Trophoblast cell (in vitro differentiated cells and primary cell): ENCODE measurements at regions not wholly inside any gene's neighbourhood (a gene's known extent, or its start where the extent isn't known, plus 50 kb on each side); places are given as distances from the start of the nearest gene placed in this dataset.

Experiments
- DNase-seq, 2 donors: peaks; one replicate each; pipeline ENCODE4 v3.0.0-alpha.2; 2016
- H2AFZ ChIP-seq: 2 replicates; pipeline ENCODE4 v1.6.1; 2013; ENCODE audit warnings: low read length, moderate library complexity, mild to moderate bottlenecking; ENCODE audit not compliant: insufficient read depth, poor library complexity
- H2AK5ac ChIP-seq: 2 replicates; pipeline ENCODE4 v1.6.1; 2013; ENCODE audit warnings: mild to moderate bottlenecking, low read length
- H2BK120ac ChIP-seq: 2 replicates; pipeline ENCODE4 v1.6.1; 2013; ENCODE audit warnings: low read length, mild to moderate bottlenecking, moderate library complexity; ENCODE audit not compliant: insufficient read depth, poor library complexity
- H2BK12ac ChIP-seq: 2 replicates; pipeline ENCODE4 v1.6.1; 2013; ENCODE audit warnings: mild to moderate bottlenecking, low read length, moderate library complexity
- H2BK5ac ChIP-seq: 2 replicates; pipeline ENCODE4 v1.6.1; 2013; ENCODE audit warnings: low read length, low read depth, moderate library complexity, mild to moderate bottlenecking; ENCODE audit not compliant: poor library complexity
- H3K14ac ChIP-seq: 2 replicates; pipeline ENCODE4 v1.6.1; 2013; ENCODE audit warnings: mild to moderate bottlenecking, low read length
- H3K18ac ChIP-seq: 2 replicates; pipeline ENCODE4 v1.6.1; 2013; ENCODE audit warnings: mild to moderate bottlenecking, low read length
- H3K23ac ChIP-seq: 2 replicates; pipeline ENCODE4 v1.6.1; 2013; ENCODE audit warnings: low read length
- H3K27ac ChIP-seq: 2 replicates; pipeline ENCODE4 v1.5.1; 2013; ENCODE audit warnings: low read depth, mild to moderate bottlenecking, inconsistent platforms, low read length, moderate library complexity
- H3K27me3 ChIP-seq: 2 replicates; pipeline ENCODE4 v1.6.1; 2013; ENCODE audit warnings: inconsistent platforms, mild to moderate bottlenecking, low read length, moderate library complexity; ENCODE audit not compliant: insufficient read depth
- H3K36me3 ChIP-seq, 2 experiments: 1 replicate in 1 of 2; 2 replicates in 1 of 2; pipeline ENCODE4 v1.6.1; 2013; ENCODE audit warnings: low read length in 2 of 2, mild to moderate bottlenecking in 2 of 2, moderate library complexity in 1 of 2; ENCODE audit not compliant: insufficient read depth in 2 of 2, control insufficient read depth in 1 of 2
- H3K4ac ChIP-seq: 2 replicates; pipeline ENCODE4 v1.6.1; 2013; ENCODE audit warnings: low read depth, mild to moderate bottlenecking, low read length, moderate library complexity
- H3K4me1 ChIP-seq, 2 experiments: 1 replicate in 1 of 2; 2 replicates in 1 of 2; pipeline ENCODE4 v1.6.1; 2013; ENCODE audit warnings: low read length in 2 of 2, mild to moderate bottlenecking in 2 of 2, moderate library complexity in 1 of 2; ENCODE audit not compliant: insufficient read depth in 2 of 2, control insufficient read depth in 1 of 2
- H3K4me2 ChIP-seq: 2 replicates; pipeline ENCODE4 v1.6.1; 2013; ENCODE audit warnings: inconsistent platforms, mild to moderate bottlenecking, low read length, moderate library complexity
- H3K4me3 ChIP-seq: 2 replicates; pipeline ENCODE4 v1.5.1; 2013; ENCODE audit warnings: mild to moderate bottlenecking, low read depth, low read length, inconsistent platforms
- H3K79me1 ChIP-seq: one replicate; pipeline ENCODE4 v1.6.1; 2013; ENCODE audit warnings: low read length
- H3K79me2 ChIP-seq: 2 replicates; pipeline ENCODE4 v1.6.1; 2013; ENCODE audit warnings: low read length, mild to moderate bottlenecking; ENCODE audit not compliant: control insufficient read depth, insufficient read depth, poor library complexity
- H3K9ac ChIP-seq: 2 replicates; pipeline ENCODE4 v1.6.1; 2013; ENCODE audit warnings: mild to moderate bottlenecking, low read length
- H3K9me3 ChIP-seq: 2 replicates; pipeline ENCODE4 v1.6.1; 2013; ENCODE audit warnings: low read depth, mild to moderate bottlenecking, control low read depth, inconsistent platforms, low read length; ENCODE audit not compliant: insufficient read depth
- H4K12ac ChIP-seq: 2 replicates; pipeline ENCODE4 v1.6.1; 2013; ENCODE audit warnings: low read depth, mild to moderate bottlenecking, low read length, moderate library complexity
- H4K8ac ChIP-seq: 2 replicates; pipeline ENCODE4 v1.6.1; 2013; ENCODE audit warnings: low read depth, mild to moderate bottlenecking, low read length, moderate library complexity
- H4K91ac ChIP-seq: one replicate; pipeline ENCODE4 v1.6.1; 2013; ENCODE audit warnings: low read depth, mild to moderate bottlenecking, low read length, moderate library complexity
- WGBS: extraction: QIAGEN DNeasy Blood & Tissue Kit; methylation state at CpG from one replicate; pipeline ENCODE4 v1.1.7; 2013; ENCODE audit warnings: missing lambda C conversion rate; ENCODE audit not compliant: insufficient read length, insufficient coverage; ENCODE audit errors: extremely low coverage; 5-methylcytosine and 5-hydroxymethylcytosine counted together

- H3K18ac ChIP-seq, result no peak overlapping the region
- H2BK12ac ChIP-seq, result no peak overlapping the region
- no peaks in the 10 kb centered on the region for H3K9me3 ChIP-seq
- H3K4ac ChIP-seq, result no peak overlapping the region
- H3K79me2 ChIP-seq, result no peaks in the 10 kb centered on the region
- no peaks in the 10 kb centered on the region for H3K36me3 ChIP-seq
- no peak overlapping the region for H3K27ac ChIP-seq
- H4K12ac ChIP-seq, result no peak overlapping the region
- H3K23ac ChIP-seq, result no peak overlapping the region
- no CpG with 5 or more reads among the region's 3 CpGs for WGBS
- H3K27me3 ChIP-seq, result no peaks in the 10 kb centered on the region
- H2AK5ac ChIP-seq, result no peak overlapping the region
- H3K4me1 ChIP-seq, result no peaks in the 10 kb centered on the region
- H3K14ac ChIP-seq, result no peak overlapping the region
- no peak overlapping the region for H4K8ac ChIP-seq
- H2AFZ ChIP-seq, result no peak overlapping the region
- no peak overlapping the region for H3K4me2 ChIP-seq
- no peak for DNase-seq
- no peak overlapping the region for H2BK120ac ChIP-seq
- H4K91ac ChIP-seq, result no peak overlapping the region
- H3K9ac ChIP-seq, result no peak overlapping the region
- no peak overlapping the region for H2BK5ac ChIP-seq
- no peaks in the 10 kb centered on the region for H3K79me1 ChIP-seq
- H3K4me3 ChIP-seq, result no peak overlapping the region
Observed at GRCh38 chrX:65607070-65607742, 60.2 kb upstream of the MSN start.

GRCh38 chrX:65602221-65602560, 65.3 kb upstream of the MSN start:
- H3K4ac ChIP-seq, result no peak overlapping the region
- no peak overlapping the region for H3K14ac ChIP-seq
- no peak overlapping the region for H2BK120ac ChIP-seq
- no peak overlapping the region for H3K23ac ChIP-seq
- H3K4me3 ChIP-seq, result no peak overlapping the region
- no peak overlapping the region for H2BK5ac ChIP-seq
- H3K4me2 ChIP-seq, result no peak overlapping the region
- no peak overlapping the region for H2AFZ ChIP-seq
- H3K79me2 ChIP-seq, result no peaks in the 10 kb centered on the region
- H4K91ac ChIP-seq, result no peak overlapping the region
- H4K12ac ChIP-seq, result no peak overlapping the region
- no peak overlapping the region for H2BK12ac ChIP-seq
- no peak overlapping the region for H3K18ac ChIP-seq
- WGBS, result no CpG with 5 or more reads among the region's 2 CpGs
- no peaks in the 10 kb centered on the region for H3K27me3 ChIP-seq
- H3K36me3 ChIP-seq, result no peaks in the 10 kb centered on the region
- H3K9ac ChIP-seq, result no peak overlapping the region
- no peak for DNase-seq
- H3K4me1 ChIP-seq, result peaks cover 0 to 4% of the 10 kb centered on the region in 2 experiments
- H3K9me3 ChIP-seq, result no peaks in the 10 kb centered on the region
- H2AK5ac ChIP-seq, result no peak overlapping the region
- H4K8ac ChIP-seq, result no peak overlapping the region
- no peaks in the 10 kb centered on the region for H3K79me1 ChIP-seq
- H3K27ac ChIP-seq, result no peak overlapping the region

- no peak overlapping the region for H3K14ac ChIP-seq
- H3K27ac ChIP-seq, result no peak overlapping the region
- H3K4me3 ChIP-seq, result no peak overlapping the region
- no peaks in the 10 kb centered on the region for H3K79me1 ChIP-seq
- no peak overlapping the region for H2BK12ac ChIP-seq
- no peak overlapping the region for H3K4me2 ChIP-seq
- H2AFZ ChIP-seq, result no peak overlapping the region
- H2BK120ac ChIP-seq, result no peak overlapping the region
- H2AK5ac ChIP-seq, result no peak overlapping the region
- H3K9me3 ChIP-seq, result no peaks in the 10 kb centered on the region
- DNase-seq, result peak in 1 of 2 donors; percentile 5
- H3K27me3 ChIP-seq, result no peaks in the 10 kb centered on the region
- H3K4ac ChIP-seq, result no peak overlapping the region
- H3K36me3 ChIP-seq, result no peaks in the 10 kb centered on the region
- no peak overlapping the region for H4K8ac ChIP-seq
- peaks cover 0 to 4% of the 10 kb centered on the region in 2 experiments for H3K4me1 ChIP-seq
- no peak overlapping the region for H3K9ac ChIP-seq
- no peaks in the 10 kb centered on the region for H3K79me2 ChIP-seq
- H2BK5ac ChIP-seq, result no peak overlapping the region
- H3K23ac ChIP-seq, result no peak overlapping the region
- H4K12ac ChIP-seq, result no peak overlapping the region
- no peak overlapping the region for H4K91ac ChIP-seq
- no peak overlapping the region for H3K18ac ChIP-seq
- whole genome bisulfite sequencing, result no CpG with 5 or more reads among the region's 3 CpGs
Observed at GRCh38 chrX:65601530-65602220, 65.8 kb upstream of the MSN start.

GRCh38 chrX:65601126-65601525, 66.3 kb upstream of the MSN start:
- no CpG with 5 or more reads among the region's 3 CpGs for WGBS
- H2AK5ac ChIP-seq, result no peak overlapping the region
- no peaks in the 10 kb centered on the region for H3K9me3 ChIP-seq
- H3K18ac ChIP-seq, result no peak overlapping the region
- no peak overlapping the region for H3K9ac ChIP-seq
- H3K79me1 ChIP-seq, result no peaks in the 10 kb centered on the region
- no peak overlapping the region for H2BK12ac ChIP-seq
- no peak overlapping the region for H3K23ac ChIP-seq
- H3K4ac ChIP-seq, result no peak overlapping the region
- H2BK5ac ChIP-seq, result no peak overlapping the region
- H3K27ac ChIP-seq, result no peak overlapping the region
- no peak overlapping the region for H4K91ac ChIP-seq
- H2AFZ ChIP-seq, result no peak overlapping the region
- no peaks in the 10 kb centered on the region for H3K79me2 ChIP-seq
- no peaks in the 10 kb centered on the region for H3K36me3 ChIP-seq
- H3K27me3 ChIP-seq, result no peaks in the 10 kb centered on the region
- no peak overlapping the region for H3K4me3 ChIP-seq
- peaks cover 0 to 4% of the 10 kb centered on the region in 2 experiments for H3K4me1 ChIP-seq
- no peak overlapping the region for H2BK120ac ChIP-seq
- no peak overlapping the region for H4K8ac ChIP-seq
- no peak for DNase-seq
- H3K14ac ChIP-seq, result no peak overlapping the region
- H4K12ac ChIP-seq, result no peak overlapping the region
- H3K4me2 ChIP-seq, result no peak overlapping the region
